HepG2 (cell line): ENCODE measurements at regions not wholly inside any gene's neighbourhood (a gene's known extent, or its start where the extent isn't known, plus 50 kb on each side); places are given as distances from the start of the nearest gene placed in this dataset.

Experiments used
- ATAC-seq: fragments of 200-7000 bp; cut with Tn5 transposase; 3 replicates; pipeline ENCODE4 v1.9.1; 2020; ENCODE audit warnings: mild to moderate bottlenecking, moderate library complexity
- BruUV-seq: library from RNA; stranded (reverse); fragments of 400-500 nt; replicated peaks from 2 replicates; lab custom pipeline; 2021; lab: Mats Ljungman, UMichigan
- CTCF ChIA-PET: fragments of 300-600 bp; formaldehyde crosslinking; extraction: SDS; loops from one replicate; lab custom pipeline; 2021; ENCODE audit warnings: low total read pairs, inconsistent platforms, low intra/inter-chr PET ratio; lab: Yijun Ruan, JAX
- POLR2A ChIA-PET: fragments of 350-600 bp; sonication (Branson Sonifier 250); formaldehyde crosslinking; loops from one replicate; lab custom pipeline; 2020; ENCODE audit warnings: antibody characterized with exemption, inconsistent platforms; lab: Yijun Ruan, JAX
- DNase-seq: peaks from one replicate; pipeline ENCODE4 v3.0.0-alpha.2; 2015; ENCODE audit warnings: low spot score
- FAIRE-seq: peaks from 3 replicates; lab custom pipeline; 2011; peaks lifted over from hg19 to GRCh38; lab: Jason Lieb, UNC
- H2AFZ ChIP-seq: one replicate; pipeline ENCODE4 v1.6.1; 2011; ENCODE audit warnings: low read length, inconsistent platforms
- H3K27ac ChIP-seq: fragments of 300-600 bp; 3 replicates; pipeline ENCODE4 v1.8.0; 2011; ENCODE audit warnings: mixed run types, mild to moderate bottlenecking, mixed read lengths, low read length, inconsistent platforms; ENCODE audit not compliant: insufficient read depth; ENCODE audit errors: extremely low read length
- H3K27me3 ChIP-seq, 2 experiments: fragments of 200-600 bp in 1 of 2; 2 replicates in 1 of 2; 3 replicates in 1 of 2; pipeline versions ENCODE4 v1.6.0 to v1.8.0; 2011; ENCODE audit warnings: low read length in 2 of 2, mild to moderate bottlenecking in 2 of 2, moderate library complexity in 2 of 2, inconsistent platforms in 1 of 2; ENCODE audit not compliant: insufficient read depth in 2 of 2, control insufficient read depth in 1 of 2
- H3K36me3 ChIP-seq, 2 experiments: fragments of 200-600 bp in 1 of 2; replicated peaks in 1 of 2; 2 replicates in 1 of 2; 3 replicates in 1 of 2; pipeline versions ENCODE4 v1.5.1 to v1.8.0; 2011; ENCODE audit warnings: low read length in 2 of 2, inconsistent platforms in 1 of 2; ENCODE audit not compliant: insufficient read depth in 2 of 2, control insufficient read depth in 1 of 2
- H3K4me1 ChIP-seq: 2 replicates; pipeline ENCODE4 v1.5.1; 2012; ENCODE audit warnings: low read length, inconsistent platforms; ENCODE audit not compliant: insufficient read depth
- H3K4me2 ChIP-seq: 2 replicates; pipeline ENCODE4 v1.6.0; 2011; ENCODE audit warnings: low read depth, low read length, inconsistent platforms
- H3K4me3 ChIP-seq, 3 experiments: fragments of 200-600 bp in 1 of 3; sonication (generic), shearing (Covaris generic) in 1 of 3; replicated peaks in 1 of 3; 2 replicates each; pipeline ENCODE4 v1.5.1; 2011 to 2016; ENCODE audit warnings: low read length in 3 of 3, inconsistent platforms in 2 of 3, low read depth in 2 of 3, mild to moderate bottlenecking in 2 of 3, control low read depth in 1 of 3, mixed read lengths in 1 of 3; ENCODE audit not compliant: insufficient read depth in 1 of 3
- H3K79me2 ChIP-seq: one replicate; pipeline ENCODE4 v1.6.1; 2011; ENCODE audit warnings: low read length, inconsistent platforms; ENCODE audit not compliant: insufficient read depth
- H3K9ac ChIP-seq: 2 replicates; pipeline ENCODE4 v1.6.0; 2011; ENCODE audit warnings: mild to moderate bottlenecking, low read depth, low read length, inconsistent platforms; ENCODE audit not compliant: insufficient read depth
- H3K9me3 ChIP-seq: 2 replicates; pipeline ENCODE4 v1.5.1; 2012; ENCODE audit warnings: mild to moderate bottlenecking, low read length
- H4K20me1 ChIP-seq: 2 replicates; pipeline ENCODE4 v1.6.0; 2011; ENCODE audit warnings: inconsistent platforms, mild to moderate bottlenecking, low read length, moderate library complexity; ENCODE audit not compliant: insufficient read depth
- CSRNP2 ChIP-seq: sonication (generic); formaldehyde crosslinking; conservative IDR thresholded peaks from 2 replicates; pipeline ENCODE4 v1.8.0; 2022; ENCODE audit warnings: low read depth, missing genetic modification reagents
- GTF2F1 ChIP-seq: fragments of 150-350 bp; IDR thresholded peaks from 2 replicates; pipeline ENCODE4 v1.6.1; 2014; ENCODE audit warnings: low read length
- MIER2 ChIP-seq: IDR thresholded peaks from 2 replicates; pipeline ENCODE4 v1.6.1; 2016; ENCODE audit warnings: missing biosample characterization, missing genetic modification reagents
- ZNF124 ChIP-seq: sonication (generic); formaldehyde crosslinking; IDR thresholded peaks from 2 replicates; pipeline ENCODE4 v1.4.0; 2020; ENCODE audit warnings: missing genetic modification reagents
- ZNF33A ChIP-seq: sonication (generic); formaldehyde crosslinking; IDR thresholded peaks from 2 replicates; pipeline ENCODE4 v1.5.1; 2020; ENCODE audit warnings: missing genetic modification reagents, mild to moderate bottlenecking, moderate library complexity, borderline replicate concordance
- ZNF441 ChIP-seq: sonication (generic); formaldehyde crosslinking; IDR thresholded peaks from 2 replicates; pipeline ENCODE4 v1.7.0; 2021; ENCODE audit warnings: missing genetic modification reagents, borderline replicate concordance
- ZNF530 ChIP-seq: sonication (generic); formaldehyde crosslinking; IDR thresholded peaks from 2 replicates; pipeline ENCODE4 v1.5.0; 2020; ENCODE audit warnings: low read depth, mild to moderate bottlenecking, missing genetic modification reagents
- ZNF747 ChIP-seq: sonication (generic); formaldehyde crosslinking; IDR thresholded peaks from 2 replicates; pipeline ENCODE4 v1.8.1; 2023; ENCODE audit warnings: missing genetic modification reagents, mild to moderate bottlenecking, borderline replicate concordance
- WGBS: methylation state at CpG from one replicate; pipeline ENCODE4 v1.1.6; 2017; ENCODE audit warnings: low lambda C conversion rate; 5-methylcytosine and 5-hydroxymethylcytosine counted together
- in situ Hi-C: cut with HindIII; loops from 2 replicates; pipeline ENCODE4 v1.10.0; 2017; ENCODE audit warnings: low pct_unique_long_range_greater_than_20kb; ENCODE audit not compliant: extremely low pct_ligation_motif_present
- intact Hi-C: fragments of 100-400 bp; cut with micrococcal nuclease; formaldehyde crosslinking; loops from one replicate; pipeline ENCODE4 v1.10.0; 2022; ENCODE audit not compliant: unreplicated experiment

- Histone ChIP-seq H3K4me2 (no peak overlapping the region), H4K20me1 (no peaks in the 10 kb centered on the region), H3K4me1 (no peaks in the 10 kb centered on the region), H3K27ac (no peak overlapping the region), H3K27me3 (no peaks in the 10 kb centered on the region), H3K9ac (no peak overlapping the region), H2AFZ (no peak overlapping the region), H3K36me3 (no peaks in the 10 kb centered on the region), H3K79me2 (no peaks in the 10 kb centered on the region), H3K4me3 (no peak overlapping the region), H3K9me3 (no peaks in the 10 kb centered on the region)
- FAIRE-seq (no peak), DNase-seq (no peak), ATAC-seq (no peak)
- WGBS, result 55% methylated on average over 13 of the region's 13 CpGs
- in situ Hi-C loops, result no loop called here
- TF ChIP-seq ZNF441 (CRISPR knock-in tag) (no peak), ZNF530 (CRISPR knock-in tag) (no peak), CSRNP2 (CRISPR knock-in tag) (no peak), ZNF747 (CRISPR knock-in tag) (no peak), GTF2F1 (no peak)
- ChIA-PET POLR2A (no interaction called here), CTCF (no interaction called here)
- intact Hi-C loops, result no loop called here
- BruUV-seq, result no TSS peak
Observed at GRCh38 chr1:60746278-60746791, 336.0 kb upstream of the NFIA start.

- Histone ChIP-seq H3K4me3 (no peak overlapping the region), H3K9me3 (no peaks in the 10 kb centered on the region), H3K79me2 (no peaks in the 10 kb centered on the region), H2AFZ (no peak overlapping the region), H3K27ac (no peak overlapping the region), H3K4me1 (no peaks in the 10 kb centered on the region), H4K20me1 (no peaks in the 10 kb centered on the region), H3K36me3 (no peaks in the 10 kb centered on the region), H3K4me2 (no peak overlapping the region), H3K9ac (no peak overlapping the region), H3K27me3 (no peaks in the 10 kb centered on the region)
- FAIRE-seq (no peak), DNase-seq (no peak), ATAC-seq (no peak)
- 2% methylated on average over 2 of the region's 2 CpGs for WGBS
- CTCF ChIA-PET, result no interaction called here
- POLR2A ChIA-PET, result no interaction called here
- intact Hi-C loops (no loop called here), in situ Hi-C loops (no loop called here)
- TF ChIP-seq ZNF33A (CRISPR knock-in tag) (no peak), MIER2 (CRISPR knock-in tag) (no peak), ZNF124 (CRISPR knock-in tag) (no peak)
- BruUV-seq, result no TSS peak
Observed at GRCh38 chr1:60745484-60745883, 336.9 kb upstream of the NFIA start.
